GM23248 (cell line): ENCODE measurements at regions not wholly inside any gene's neighbourhood (a gene's known extent, or its start where the extent isn't known, plus 50 kb on each side); places are given as distances from the start of the nearest gene placed in this dataset.

Source experiments
- EZH2 ChIP-seq: fragments of 200-600 bp; sonication (generic); IDR thresholded peaks from 2 replicates; pipeline ENCODE4 v1.6.1; 2018; ENCODE audit warnings: antibody characterized with exemption, mild to moderate bottlenecking; ENCODE audit not compliant: insufficient read depth, poor library complexity, severe bottlenecking
- EZH2phosphoT487 ChIP-seq: fragments of 200-600 bp; sonication (generic); IDR thresholded peaks from 2 replicates; pipeline ENCODE4 v1.6.1; 2018; ENCODE audit warnings: antibody characterized with exemption, moderate library complexity, mild to moderate bottlenecking, low read depth; ENCODE audit not compliant: insufficient read depth

- TF ChIP-seq EZH2 (no peak), EZH2phosphoT487 (no peak)
Measured at GRCh38 chr1:195439661-195440060, 1168.6 kb downstream of the KCNT2 start.
